HepG2 (cell line): ENCODE measurements at regions not wholly inside any gene's neighbourhood (a gene's known extent, or its start where the extent isn't known, plus 50 kb on each side); places are given as distances from the start of the nearest gene placed in this dataset.
A peak's percentile ranks its signal among the peaks of the same experiment; 100 is the strongest.

Experiments
- ASH2L ChIP-seq: fragments of 300-600, 200-600 bp; sonication (generic); IDR thresholded peaks from 2 replicates; pipeline ENCODE4 v1.7.0; 2017; ENCODE audit warnings: low read depth, mild to moderate bottlenecking, moderate library complexity, mixed read lengths, low read length; ENCODE audit not compliant: insufficient read length
- CBFB ChIP-seq: sonication (generic); formaldehyde crosslinking; IDR thresholded peaks from 2 replicates; pipeline ENCODE4 v1.4.0; 2020; ENCODE audit warnings: missing genetic modification reagents
- FOXA1 ChIP-seq, 2 experiments: fragments of 450-650 bp in 1 of 2; sonication (generic) in 1 of 2; formaldehyde crosslinking in 1 of 2; IDR thresholded peaks; 2 replicates each; pipeline versions ENCODE4 v1.4.0 to v1.6.1; 2016 to 2020; ENCODE audit warnings: missing genetic modification reagents in 1 of 2
- IRF2 ChIP-seq: IDR thresholded peaks from 2 replicates; pipeline ENCODE4 v1.6.1; 2018; ENCODE audit warnings: missing genetic modification reagents, missing compliant biosample characterization
- KAT8 ChIP-seq: IDR thresholded peaks from 2 replicates; pipeline ENCODE4 v1.6.1; 2016; ENCODE audit warnings: missing genetic modification reagents, missing compliant biosample characterization
- MED13 ChIP-seq: sonication (generic); formaldehyde crosslinking; IDR thresholded peaks from 2 replicates; pipeline ENCODE4 v1.5.0; 2020; ENCODE audit warnings: missing genetic modification reagents
- MEIS1 ChIP-seq: sonication (generic); formaldehyde crosslinking; IDR thresholded peaks from 2 replicates; pipeline ENCODE4 v1.9.0; 2021; ENCODE audit warnings: mild to moderate bottlenecking, missing genetic modification reagents, moderate library complexity, borderline replicate concordance
- NFRKB ChIP-seq: fragments of 450-650 bp; IDR thresholded peaks from 2 replicates; pipeline ENCODE4 v1.6.1; 2017
- PHF21A ChIP-seq: sonication (generic); formaldehyde crosslinking; IDR thresholded peaks from 2 replicates; pipeline ENCODE4 v1.5.0; 2020; ENCODE audit warnings: mild to moderate bottlenecking, missing genetic modification reagents
- SALL2 ChIP-seq: sonication (generic); formaldehyde crosslinking; IDR thresholded peaks from 2 replicates; pipeline ENCODE4 v1.8.1; 2023; ENCODE audit warnings: mild to moderate bottlenecking, missing genetic modification reagents, inconsistent platforms
- SAP130 ChIP-seq: IDR thresholded peaks from 2 replicates; pipeline ENCODE4 v1.6.1; 2016; ENCODE audit warnings: low read depth
- SPEN ChIP-seq: sonication (generic); formaldehyde crosslinking; IDR thresholded peaks from 2 replicates; pipeline ENCODE4 v1.5.1; 2020; ENCODE audit warnings: low read depth, mild to moderate bottlenecking, missing genetic modification reagents
- TSC22D2 ChIP-seq: sonication (generic); formaldehyde crosslinking; IDR thresholded peaks from 2 replicates; pipeline ENCODE4 v1.5.1; 2020; ENCODE audit warnings: missing genetic modification reagents, mild to moderate bottlenecking, borderline replicate concordance
- U2AF1 ChIP-seq: fragments of 200-400 bp; formaldehyde crosslinking; optimal IDR thresholded peaks from 2 replicates; pipeline ENCODE3; 2017; ENCODE audit warnings: mild to moderate bottlenecking, low read depth, low read length
- ZBTB7A ChIP-seq: sonication (generic); formaldehyde crosslinking; IDR thresholded peaks from 2 replicates; pipeline ENCODE4 v1.8.0; 2022; ENCODE audit warnings: mild to moderate bottlenecking, missing genetic modification reagents
- ZFP90 ChIP-seq: sonication (generic); formaldehyde crosslinking; IDR thresholded peaks from 2 replicates; pipeline ENCODE4 v1.8.0; 2022; ENCODE audit warnings: missing genetic modification reagents, mild to moderate bottlenecking, inconsistent platforms, borderline replicate concordance
- ZNF234 ChIP-seq: sonication (generic); formaldehyde crosslinking; conservative IDR thresholded peaks from 2 replicates; pipeline ENCODE4 v1.5.1; 2020; ENCODE audit warnings: mild to moderate bottlenecking, missing genetic modification reagents
- ZNF354B ChIP-seq: sonication (generic); formaldehyde crosslinking; IDR thresholded peaks from 2 replicates; pipeline ENCODE4 v1.8.0; 2022; ENCODE audit warnings: mild to moderate bottlenecking, missing genetic modification reagents
- ZNF44 ChIP-seq: sonication (generic); formaldehyde crosslinking; IDR thresholded peaks from 2 replicates; pipeline ENCODE4 v1.5.1; 2020; ENCODE audit warnings: mild to moderate bottlenecking, missing genetic modification reagents
- ZNF510 ChIP-seq: sonication (generic); formaldehyde crosslinking; IDR thresholded peaks from 2 replicates; pipeline ENCODE4 v1.4.0; 2020; ENCODE audit warnings: low read depth, mild to moderate bottlenecking, missing genetic modification reagents
- ZNF746 ChIP-seq: sonication (generic); formaldehyde crosslinking; IDR thresholded peaks from 2 replicates; pipeline ENCODE4 v1.8.0; 2022; ENCODE audit warnings: mild to moderate bottlenecking, missing genetic modification reagents
- ZSCAN29 ChIP-seq: sonication (generic); formaldehyde crosslinking; conservative IDR thresholded peaks from 2 replicates; pipeline ENCODE4 v1.4.0; 2020; ENCODE audit warnings: mild to moderate bottlenecking, missing genetic modification reagents
- TF ChIP-seq, protein P1 (sequence below): sonication (generic); formaldehyde crosslinking; IDR thresholded peaks from 2 replicates; pipeline ENCODE4 v1.5.1; 2020; ENCODE audit warnings: missing genetic modification reagents, mild to moderate bottlenecking, borderline replicate concordance
- TF ChIP-seq, protein P2 (sequence below): sonication (generic); formaldehyde crosslinking; IDR thresholded peaks from 2 replicates; pipeline ENCODE4 v1.9.0; 2022; ENCODE audit warnings: missing genetic modification reagents, mild to moderate bottlenecking, borderline replicate concordance
- TF ChIP-seq, protein P3 (sequence below): sonication (generic); formaldehyde crosslinking; IDR thresholded peaks from 2 replicates; pipeline ENCODE4 v1.5.1; 2020; ENCODE audit warnings: missing genetic modification reagents, mild to moderate bottlenecking, borderline replicate concordance

DNA sequence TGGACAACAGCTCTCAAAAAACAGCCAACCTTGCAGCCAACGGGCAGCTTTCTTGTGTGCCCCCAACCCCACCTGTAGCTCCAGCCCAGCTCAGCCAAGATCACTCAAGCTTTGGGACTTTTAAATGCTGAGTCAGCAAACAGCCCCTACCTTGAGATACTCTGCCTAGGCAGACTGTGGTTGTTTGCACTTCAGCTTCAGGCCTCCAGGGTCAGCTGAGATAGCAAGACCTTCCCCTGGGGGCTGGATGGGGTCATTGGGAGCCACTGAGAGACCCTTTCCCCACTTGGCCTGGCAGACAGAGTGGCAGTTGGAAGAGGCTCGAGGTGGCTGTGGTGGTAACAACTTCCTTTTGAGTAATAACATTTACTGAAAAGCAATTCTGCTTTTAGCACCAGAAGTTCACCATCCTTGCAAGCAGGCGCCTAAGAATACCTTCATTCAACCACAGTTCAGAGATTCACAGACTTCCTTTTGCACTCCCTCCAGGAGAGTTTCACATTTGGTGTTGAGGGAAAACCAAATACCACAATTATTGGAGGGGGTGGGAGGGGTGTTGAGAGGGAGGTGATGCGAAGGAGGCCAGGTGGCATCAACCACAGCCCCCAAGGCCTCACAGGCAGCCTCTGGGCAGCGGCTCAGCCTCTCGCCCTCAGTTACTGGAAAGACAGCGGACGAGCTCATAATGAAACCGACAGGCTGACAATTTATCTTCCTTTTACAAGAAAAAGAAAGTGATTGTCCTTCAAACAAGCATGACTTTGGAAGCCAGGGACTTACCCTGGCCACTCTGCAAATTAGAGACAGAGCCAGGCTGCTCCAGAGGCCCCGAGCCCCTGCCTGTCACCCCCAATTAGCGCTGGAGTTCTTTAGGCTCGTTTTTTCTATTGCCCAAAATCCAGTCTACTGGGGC lies 148.1 kb downstream of the CEBPB start (continued):
- TF ChIP-seq SPEN (CRISPR knock-in tag): 0 out of 2 replicates have a peak, but pooled peaks have one; percentile 27
- TF ChIP-seq FOXA1 (IDR thresholded peaks at IDR 0.05): no peak
- 0 out of 2 replicates have a peak, but pooled peaks have one; percentile 19 for TF ChIP-seq FOXA1 (CRISPR knock-in tag; IDR thresholded peaks at IDR 0.05)
- TF ChIP-seq ZNF354B: no peak
- TF ChIP-seq, protein P1, sequence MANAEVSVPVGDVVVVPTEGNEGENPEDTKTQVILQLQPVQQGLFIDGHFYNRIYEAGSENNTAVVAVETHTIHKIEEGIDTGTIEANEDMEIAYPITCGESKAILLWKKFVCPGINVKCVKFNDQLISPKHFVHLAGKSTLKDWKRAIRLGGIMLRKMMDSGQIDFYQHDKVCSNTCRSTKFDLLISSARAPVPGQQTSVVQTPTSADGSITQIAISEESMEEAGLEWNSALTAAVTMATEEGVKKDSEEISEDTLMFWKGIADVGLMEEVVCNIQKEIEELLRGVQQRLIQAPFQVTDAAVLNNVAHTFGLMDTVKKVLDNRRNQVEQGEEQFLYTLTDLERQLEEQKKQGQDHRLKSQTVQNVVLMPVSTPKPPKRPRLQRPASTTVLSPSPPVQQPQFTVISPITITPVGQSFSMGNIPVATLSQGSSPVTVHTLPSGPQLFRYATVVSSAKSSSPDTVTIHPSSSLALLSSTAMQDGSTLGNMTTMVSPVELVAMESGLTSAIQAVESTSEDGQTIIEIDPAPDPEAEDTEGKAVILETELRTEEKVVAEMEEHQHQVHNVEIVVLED (CRISPR knock-in tag): no peak
- peak; percentile 65; the same call in 1 of the 2 replicates for TF ChIP-seq PHF21A (CRISPR knock-in tag)
- TF ChIP-seq, protein P2, sequence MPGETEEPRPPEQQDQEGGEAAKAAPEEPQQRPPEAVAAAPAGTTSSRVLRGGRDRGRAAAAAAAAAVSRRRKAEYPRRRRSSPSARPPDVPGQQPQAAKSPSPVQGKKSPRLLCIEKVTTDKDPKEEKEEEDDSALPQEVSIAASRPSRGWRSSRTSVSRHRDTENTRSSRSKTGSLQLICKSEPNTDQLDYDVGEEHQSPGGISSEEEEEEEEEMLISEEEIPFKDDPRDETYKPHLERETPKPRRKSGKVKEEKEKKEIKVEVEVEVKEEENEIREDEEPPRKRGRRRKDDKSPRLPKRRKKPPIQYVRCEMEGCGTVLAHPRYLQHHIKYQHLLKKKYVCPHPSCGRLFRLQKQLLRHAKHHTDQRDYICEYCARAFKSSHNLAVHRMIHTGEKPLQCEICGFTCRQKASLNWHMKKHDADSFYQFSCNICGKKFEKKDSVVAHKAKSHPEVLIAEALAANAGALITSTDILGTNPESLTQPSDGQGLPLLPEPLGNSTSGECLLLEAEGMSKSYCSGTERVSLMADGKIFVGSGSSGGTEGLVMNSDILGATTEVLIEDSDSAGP (CRISPR knock-in tag): peak; percentile 44; the same call in 1 of the 2 replicates
- peak; percentile 7; the same call in 1 of the 2 replicates for TF ChIP-seq SAP130
- TF ChIP-seq ASH2L: peak; percentile 18
- 0 out of 2 replicates have a peak, but pooled peaks have one; percentile 30 for TF ChIP-seq MEIS1 (CRISPR knock-in tag)
- 0 out of 2 replicates have a peak, but pooled peaks have one; percentile 85 for TF ChIP-seq SALL2
- TF ChIP-seq ZFP90 (CRISPR knock-in tag): no peak
- peak; percentile 43; the same call in 1 of the 2 replicates for TF ChIP-seq ZNF510 (CRISPR knock-in tag)
- TF ChIP-seq ZBTB7A (CRISPR knock-in tag): peak; percentile 93
- no peak for TF ChIP-seq ZNF234 (CRISPR knock-in tag)
- 0 out of 2 replicates have a peak, but pooled peaks have one; percentile 4 for TF ChIP-seq ZNF44 (CRISPR knock-in tag)
- 0 out of 2 replicates have a peak, but pooled peaks have one; percentile 39 for TF ChIP-seq ZSCAN29
- TF ChIP-seq TSC22D2 (CRISPR knock-in tag): 0 out of 2 replicates have a peak, but pooled peaks have one; percentile 37
- TF ChIP-seq U2AF1: no peak
- TF ChIP-seq CBFB (CRISPR knock-in tag): 0 out of 2 replicates have a peak, but pooled peaks have one; percentile 12
- TF ChIP-seq, protein P3, sequence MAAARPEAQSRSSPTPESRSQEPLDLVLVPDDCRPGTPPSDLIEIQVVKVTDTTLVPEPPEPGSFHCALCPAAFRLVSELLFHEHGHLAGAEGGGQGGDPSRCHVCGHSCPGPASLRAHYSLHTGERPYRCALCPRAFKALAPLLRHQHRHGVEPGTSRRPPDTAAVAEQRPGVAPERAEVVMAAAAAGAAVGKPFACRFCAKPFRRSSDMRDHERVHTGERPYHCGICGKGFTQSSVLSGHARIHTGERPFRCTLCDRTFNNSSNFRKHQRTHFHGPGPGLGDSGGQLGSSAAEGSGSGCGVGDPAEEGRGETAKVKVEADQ (CRISPR knock-in tag): 0 out of 2 replicates have a peak, but pooled peaks have one; percentile 25
- TF ChIP-seq ZNF746 (CRISPR knock-in tag): 0 out of 2 replicates have a peak, but pooled peaks have one; percentile 23
- no peak for TF ChIP-seq NFRKB
- no peak for TF ChIP-seq MED13 (CRISPR knock-in tag)
- TF ChIP-seq IRF2 (CRISPR knock-in tag): peak; percentile 42
- TF ChIP-seq KAT8 (CRISPR knock-in tag): 0 out of 2 replicates have a peak, but pooled peaks have one; percentile 14
